Ureter (tissue), 1 donor: ENCODE measurements at regions not wholly inside any gene's neighbourhood (a gene's known extent, or its start where the extent isn't known, plus 50 kb on each side); places are given as distances from the start of the nearest gene placed in this dataset.

ENCODE experiments used
- DNase-seq: peaks from one replicate; pipeline ENCODE4 v3.0.0-alpha.2; 2020; ENCODE audit warnings: low spot score
- donor health status: DM: yes; HTN: yes; CAD: no.

DNA sequence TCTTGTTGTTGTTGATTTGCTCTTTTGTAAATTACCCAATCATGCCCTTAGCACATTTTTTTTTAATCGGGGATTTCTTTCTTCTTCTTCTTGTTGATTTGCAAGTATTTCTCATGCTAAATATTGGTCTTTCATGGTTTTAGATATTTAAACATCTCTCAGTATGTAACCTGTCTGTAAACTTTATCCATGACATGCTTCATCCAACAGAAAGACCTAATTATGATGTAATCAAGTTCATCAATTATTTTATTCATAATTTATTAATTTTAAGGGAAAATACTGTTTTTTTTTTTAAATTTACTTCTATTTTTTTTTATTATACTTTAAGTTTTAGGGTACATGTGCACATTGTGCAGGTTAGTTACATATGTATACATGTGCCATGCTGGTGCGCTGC lies 69.8 kb downstream of the TNFSF18 start:
- DNase-seq: no peak
